ENCODE measurements at regions not wholly inside any gene's neighbourhood (a gene's known extent, or its start where the extent isn't known, plus 50 kb on each side); places are given as distances from the start of the nearest gene placed in this dataset.

DNA sequence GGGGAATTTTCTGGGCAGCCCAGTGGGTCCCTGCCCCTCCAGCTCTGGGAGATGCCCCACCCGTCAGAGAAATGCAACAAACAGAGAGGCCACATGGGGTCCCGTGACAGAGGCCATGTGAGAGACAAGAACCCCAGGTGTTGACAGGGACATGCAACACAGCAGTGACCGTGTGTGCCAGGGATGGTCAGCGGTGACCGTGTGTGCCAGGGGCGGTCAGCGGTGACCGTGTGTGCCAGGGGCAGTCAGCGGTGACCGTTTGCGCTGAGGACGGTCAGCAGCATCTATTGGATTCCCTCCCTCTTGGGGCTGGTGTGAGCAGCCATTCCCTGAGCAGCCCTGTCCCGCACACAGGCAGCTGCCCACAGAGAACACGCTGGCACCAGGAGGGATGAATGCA is 146.6 kb upstream of the OTOS start:
- no peak for DNase-seq

DNA sequence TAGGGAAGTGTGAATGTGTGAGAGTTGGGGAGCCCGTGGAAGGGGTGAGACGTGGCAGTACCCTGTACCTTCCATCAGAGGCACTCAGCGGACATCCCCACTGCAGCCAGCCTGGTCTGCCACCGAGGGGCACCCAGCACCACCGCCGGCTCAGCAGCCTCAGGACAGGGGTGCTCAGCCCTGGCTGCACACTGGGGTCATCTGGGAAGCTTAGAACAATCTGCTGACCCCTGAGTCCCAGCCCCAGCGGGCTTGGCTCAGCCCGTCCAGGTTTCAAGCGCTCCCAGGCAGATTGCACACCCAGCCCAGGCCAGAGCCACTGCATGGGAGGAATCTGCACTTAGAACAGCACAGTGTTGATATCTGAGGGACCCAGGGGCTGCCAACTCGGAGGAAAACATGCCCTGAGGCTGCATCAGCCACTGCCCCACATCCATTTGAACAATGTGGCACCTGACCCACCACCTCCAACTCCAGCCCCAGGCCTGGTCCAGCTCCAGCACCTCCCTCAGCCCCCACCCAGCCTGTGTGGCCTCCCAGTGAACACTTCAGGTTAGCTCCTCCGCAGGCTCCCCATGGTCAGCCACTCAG is 147.1 kb upstream of the OTOS start:
- DNase-seq: no peak

DNA sequence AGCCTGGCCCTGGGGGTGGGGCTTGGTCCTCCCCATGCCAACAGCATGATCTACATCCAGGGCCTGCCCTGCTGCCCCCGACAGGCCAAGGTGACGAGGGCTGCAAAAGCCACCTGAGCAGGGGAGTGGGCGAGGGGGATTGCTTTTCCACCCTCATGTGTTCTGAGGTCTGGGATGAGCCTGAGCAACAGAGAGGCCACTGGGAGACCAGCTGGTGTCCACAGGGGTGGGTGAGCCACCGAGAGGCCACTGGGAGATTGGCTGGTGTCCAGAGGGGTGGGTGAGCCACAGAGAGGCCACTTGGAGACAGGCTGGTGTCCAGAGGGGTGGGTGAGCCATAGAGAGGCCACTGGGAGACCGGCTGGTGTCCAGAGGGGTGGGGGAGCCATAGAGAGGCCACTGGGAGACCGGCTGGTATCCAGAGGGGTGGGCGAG is 147.4 kb upstream of the GPC1 start:
- DNase-seq: no peak

DNA sequence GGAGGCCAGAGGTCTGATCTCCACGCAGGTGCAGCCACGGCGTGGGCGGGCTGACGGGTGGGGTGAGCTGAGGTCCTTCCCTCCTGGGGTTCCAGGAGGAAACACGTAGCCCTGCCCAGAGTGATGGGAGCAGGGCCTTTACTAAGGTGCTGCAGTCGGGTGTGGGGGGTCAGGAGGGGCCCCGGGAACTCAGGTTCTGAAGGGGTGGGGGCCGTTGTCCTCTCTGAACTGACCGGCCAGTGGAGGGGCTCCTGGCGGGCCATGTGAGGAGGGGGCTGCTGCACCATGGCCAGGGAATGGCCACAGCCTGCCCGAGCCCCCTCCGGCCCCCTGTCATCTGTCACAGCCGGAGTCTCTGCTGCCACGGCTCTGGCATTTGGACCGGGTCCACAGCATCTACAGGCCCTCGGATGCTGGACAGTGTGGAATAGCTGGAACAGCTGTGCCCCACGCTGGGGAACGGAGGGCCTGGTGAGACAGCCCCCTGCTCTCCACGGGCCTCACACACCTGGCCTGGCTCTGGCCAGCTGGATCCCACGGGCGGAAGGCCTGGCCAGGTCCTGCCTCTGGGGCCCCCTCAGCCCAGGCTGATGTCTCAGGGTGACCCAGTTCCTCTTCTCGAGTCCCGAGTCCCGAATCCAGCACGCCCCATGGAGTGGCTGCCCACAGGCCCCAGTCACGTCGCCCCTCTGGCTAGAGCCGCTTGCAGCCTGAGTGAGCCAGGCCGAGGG is 145.6 kb upstream of the GPC1 start:
- no peak for DNase-seq

DNA sequence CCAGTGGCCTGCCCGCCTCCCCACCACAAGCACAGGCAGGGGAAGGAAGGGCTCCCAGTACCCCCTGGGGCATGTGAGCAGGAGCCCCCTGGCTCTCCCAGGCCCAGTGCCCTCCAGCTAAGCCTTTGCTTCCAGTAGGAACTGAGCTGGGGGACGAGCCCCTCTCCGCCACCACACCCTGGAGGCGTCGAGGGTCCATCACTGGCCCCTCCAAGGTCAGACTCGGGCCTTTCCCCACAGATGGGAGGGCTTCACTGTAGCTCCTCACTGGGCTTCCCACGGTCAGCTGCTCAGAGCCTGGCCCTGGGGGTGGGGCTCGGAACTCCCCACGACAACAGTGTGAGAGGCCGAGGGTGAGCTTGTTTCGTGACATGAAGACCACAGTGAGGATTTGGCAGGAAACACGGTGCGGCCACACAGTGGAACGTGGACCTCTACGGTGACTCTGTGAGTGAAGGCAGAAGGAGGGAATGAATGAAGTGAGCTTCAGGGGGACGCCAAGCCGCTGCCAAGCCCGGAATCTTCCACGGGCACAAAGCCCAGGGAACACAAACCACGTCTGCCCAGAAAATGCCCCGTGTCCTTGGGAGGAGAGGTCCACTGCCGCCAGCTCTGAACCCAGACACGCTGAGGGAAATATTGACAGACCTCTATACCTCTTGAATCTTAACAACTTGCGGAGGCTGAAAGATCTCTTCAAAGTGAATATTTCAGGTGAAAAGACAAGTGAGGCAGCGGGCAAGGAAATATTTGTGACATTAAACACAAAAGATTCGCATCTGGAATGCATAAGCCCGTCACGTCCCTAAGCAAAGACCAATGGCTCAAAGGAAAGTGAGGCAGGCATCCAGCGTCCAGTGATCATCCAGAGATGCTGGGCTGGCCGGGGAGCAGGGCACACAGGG is 144.8 kb upstream of the GPC1 start:
- no peak for DNase-seq

DNA sequence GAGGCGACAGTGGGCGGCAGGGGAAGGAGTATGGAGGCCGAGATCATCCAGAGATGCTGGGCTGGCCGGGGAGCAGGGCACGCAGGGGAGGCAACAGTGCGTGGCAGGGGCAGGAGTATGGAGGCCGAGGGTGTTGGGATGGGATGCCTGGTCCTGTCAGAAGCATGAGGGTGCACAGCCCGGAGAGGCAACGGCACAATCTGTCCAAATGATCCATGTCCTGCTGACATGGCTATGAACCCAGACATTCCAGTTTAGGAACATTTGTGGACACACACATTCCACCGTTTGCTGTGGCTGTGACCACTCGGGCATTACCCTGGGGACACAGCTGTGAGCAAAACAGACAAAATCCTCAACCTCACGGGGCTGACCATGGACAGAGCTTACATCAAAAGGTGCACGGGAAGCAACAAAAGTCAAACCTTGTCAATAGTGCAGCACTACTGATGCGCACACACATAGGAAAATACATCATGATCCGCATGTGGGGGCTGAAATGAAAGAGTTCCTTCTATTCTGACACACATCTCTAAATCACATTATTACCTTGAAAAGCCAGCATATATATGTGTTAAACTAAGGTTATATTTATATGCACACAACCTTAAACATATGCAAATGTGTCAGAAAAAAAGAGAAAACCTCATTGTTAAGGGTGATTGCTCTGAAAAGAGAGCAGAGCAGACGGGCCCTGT is 144.0 kb upstream of the GPC1 start:
- DNase-seq: no peak

DNA sequence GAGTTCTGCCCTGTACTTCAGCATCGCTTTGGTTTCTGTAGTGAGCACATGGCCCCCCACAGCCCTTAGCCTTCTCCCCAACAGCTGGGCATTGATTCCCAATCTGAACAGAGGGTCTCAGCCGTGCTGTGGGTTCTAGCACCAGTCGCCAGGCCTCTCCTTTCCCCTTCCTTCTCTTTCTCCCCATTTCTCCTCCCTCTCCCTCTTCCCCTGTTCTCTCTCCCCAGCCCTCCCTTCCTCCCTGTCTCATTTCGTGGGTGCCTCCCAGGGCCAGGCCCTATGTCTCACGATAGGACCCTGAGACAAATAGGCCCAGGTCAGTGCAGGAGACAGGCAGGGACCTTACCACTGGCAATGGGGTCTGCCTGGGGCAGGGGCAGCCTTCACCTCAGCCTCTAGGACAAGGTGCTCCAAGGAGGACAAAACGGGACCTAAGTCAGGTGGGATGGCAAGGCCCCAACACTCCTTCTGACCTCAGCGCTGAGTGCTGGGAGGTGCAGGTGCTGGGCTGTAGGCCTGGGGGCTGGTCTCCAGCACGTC is 143.4 kb upstream of the GPC1 start:
- DNase-seq: no peak

DNA sequence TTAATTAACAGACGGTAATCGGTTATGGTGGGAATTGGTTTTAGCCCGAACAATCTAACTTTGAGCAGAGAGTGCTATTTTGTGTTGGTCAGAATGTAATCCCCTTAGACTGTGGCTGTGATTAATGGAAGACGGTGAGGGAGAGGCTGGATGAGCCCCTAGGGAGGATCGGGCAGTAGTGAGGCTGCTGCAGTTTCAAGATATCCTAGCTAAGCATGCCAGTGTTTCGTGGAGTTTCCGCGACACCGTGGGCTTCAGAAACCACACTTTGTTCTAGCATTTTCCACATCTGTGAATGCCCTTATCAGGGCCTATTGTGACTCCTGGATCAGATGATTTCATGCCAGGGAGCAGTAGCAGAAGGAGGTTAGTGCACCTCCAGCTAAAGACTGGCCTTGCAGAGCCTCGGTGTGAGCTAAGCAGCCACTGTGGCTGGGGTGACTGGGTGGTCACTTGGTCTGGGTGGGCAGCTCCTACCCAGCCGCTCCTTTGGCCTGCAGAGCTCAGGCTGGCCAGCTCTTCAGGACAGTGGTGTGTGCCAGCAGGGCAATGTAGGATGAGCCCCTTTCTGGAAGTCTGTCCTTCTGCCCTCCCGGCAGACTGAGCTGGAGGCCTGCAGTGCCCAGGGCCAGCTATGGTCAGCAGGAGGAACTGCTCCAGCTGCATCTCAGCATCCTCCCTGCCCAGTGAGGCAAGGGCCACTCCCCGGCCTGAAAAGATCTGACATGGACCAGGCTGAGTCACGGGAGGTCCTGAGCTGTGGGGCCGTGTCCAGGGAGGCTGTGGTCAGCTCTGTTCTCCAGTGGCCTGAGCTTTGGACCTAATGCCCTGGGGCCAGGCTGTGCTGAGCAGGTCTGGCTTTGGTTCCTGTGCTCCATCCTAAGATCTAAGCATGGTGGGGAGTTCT is 142.6 kb upstream of the GPC1 start:
- DNase-seq: no peak

DNA sequence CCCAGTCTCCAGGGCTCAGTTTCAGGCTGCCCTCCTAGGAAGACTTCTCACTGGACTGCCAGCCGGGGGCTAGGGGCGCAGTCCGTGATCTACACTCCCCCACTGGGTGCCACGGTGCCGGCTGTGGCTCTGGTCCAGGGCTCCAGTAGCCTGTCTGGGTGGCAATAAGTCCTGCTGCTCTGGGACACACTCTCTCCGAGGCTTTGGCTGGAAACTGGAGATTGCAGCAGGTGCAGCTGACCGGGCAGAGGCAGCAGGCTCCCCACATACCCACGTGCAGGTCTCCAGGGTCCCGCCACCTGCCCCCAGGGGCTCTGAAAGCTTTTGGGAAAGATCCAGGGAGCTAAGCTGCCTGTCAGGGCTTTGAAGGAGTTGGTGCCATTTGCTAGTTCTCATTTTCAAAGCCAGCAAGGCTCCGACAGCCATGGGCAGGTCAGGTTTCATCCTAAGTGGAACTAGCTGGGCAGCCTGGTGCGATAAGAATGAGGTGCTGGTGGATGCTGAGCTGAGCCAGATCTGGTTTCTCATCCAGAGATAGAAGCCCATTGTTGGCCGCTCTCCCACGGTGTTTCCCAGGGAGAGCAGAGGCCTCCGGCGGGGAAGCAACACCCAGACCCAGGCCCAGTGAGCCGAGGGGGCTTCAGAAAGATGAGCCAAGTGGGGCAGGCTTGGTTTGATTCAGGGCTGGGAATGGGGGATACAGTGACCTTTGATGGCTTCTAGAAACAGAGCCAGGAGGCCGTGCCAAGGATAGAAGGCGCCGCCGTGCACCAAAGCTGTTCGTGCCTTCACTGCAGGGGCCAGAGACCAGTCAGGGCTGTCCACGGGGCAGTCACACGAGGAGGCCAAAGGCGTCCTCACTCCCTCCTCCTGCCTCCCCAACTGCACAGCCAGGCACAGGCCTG is 141.7 kb upstream of the GPC1 start:
- DNase-seq: no peak

DNA sequence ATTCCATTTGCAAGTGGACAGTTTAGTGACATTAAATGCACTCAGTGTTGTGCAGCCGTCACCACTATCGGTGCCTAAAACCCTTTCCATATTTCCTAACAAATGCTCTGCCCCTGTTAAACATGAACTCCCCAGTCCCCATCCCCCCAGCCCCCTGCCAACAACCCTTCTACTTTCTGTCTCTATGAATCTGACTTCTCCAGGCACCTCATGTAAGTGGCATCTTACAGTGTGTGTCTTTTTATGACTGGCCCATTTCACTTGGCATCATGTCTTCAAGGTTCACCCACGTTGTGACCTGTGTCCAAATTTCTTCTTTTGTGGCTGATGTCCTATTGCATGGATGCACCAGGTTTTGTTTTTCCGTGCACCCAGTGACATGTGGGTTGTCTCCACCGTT is 140.9 kb upstream of the GPC1 start:
- DNase-seq: no peak

DNA sequence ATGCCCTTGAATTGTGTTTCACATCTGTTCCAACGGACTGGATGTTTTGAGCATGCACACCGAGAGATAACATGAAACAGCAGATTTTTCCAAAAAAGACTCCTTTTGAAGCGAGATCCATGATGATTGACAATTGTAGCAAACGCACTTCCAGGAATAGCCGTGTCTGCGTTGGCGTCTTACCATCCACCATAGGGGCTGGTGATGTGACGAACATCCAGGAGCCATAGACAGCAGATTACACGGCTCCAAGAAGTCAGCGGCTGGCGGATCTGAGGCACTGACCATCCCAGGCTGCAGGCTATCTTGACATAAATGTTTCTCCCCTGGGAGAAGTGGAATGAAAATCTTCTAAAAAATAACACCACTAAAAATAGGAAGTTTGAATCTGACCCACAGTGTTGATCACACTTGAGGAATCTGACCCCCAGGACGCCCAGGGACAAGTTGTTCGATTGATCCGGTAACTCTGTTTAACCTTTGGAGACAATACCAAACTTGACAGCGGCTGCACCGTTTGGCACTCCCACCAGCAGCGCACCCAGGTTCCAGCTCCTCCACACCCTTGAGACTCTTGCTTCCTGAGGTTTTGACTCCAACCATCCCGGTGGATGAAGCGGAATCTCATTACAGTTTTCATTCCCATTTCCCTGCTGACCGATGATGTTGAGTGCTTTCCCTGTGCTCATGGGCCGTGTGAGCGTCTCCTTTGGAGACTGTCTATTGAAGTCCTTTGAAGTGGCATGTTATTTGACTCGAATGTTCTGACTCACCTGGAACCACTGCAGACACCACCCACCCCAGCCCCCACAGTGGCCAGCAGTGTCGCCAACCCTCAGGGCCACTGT is 140.0 kb upstream of the GPC1 start:
- no peak for DNase-seq

DNA sequence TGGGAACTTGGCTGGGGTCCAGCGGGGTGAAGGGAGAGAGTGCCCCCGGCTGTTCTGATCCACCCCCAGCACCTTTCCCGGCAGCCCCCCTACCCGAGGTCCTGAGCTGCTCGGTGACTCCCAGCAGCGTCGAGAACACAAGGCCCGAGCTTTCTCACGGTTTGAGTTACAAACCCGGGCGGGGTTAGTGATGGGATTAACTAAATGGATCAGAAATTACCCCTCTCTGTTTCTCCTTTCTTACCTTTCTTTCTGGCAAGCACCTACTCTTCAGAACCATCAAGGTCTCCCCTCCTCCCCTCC is 139.4 kb upstream of the GPC1 start:
- DNase-seq: no peak

DNA sequence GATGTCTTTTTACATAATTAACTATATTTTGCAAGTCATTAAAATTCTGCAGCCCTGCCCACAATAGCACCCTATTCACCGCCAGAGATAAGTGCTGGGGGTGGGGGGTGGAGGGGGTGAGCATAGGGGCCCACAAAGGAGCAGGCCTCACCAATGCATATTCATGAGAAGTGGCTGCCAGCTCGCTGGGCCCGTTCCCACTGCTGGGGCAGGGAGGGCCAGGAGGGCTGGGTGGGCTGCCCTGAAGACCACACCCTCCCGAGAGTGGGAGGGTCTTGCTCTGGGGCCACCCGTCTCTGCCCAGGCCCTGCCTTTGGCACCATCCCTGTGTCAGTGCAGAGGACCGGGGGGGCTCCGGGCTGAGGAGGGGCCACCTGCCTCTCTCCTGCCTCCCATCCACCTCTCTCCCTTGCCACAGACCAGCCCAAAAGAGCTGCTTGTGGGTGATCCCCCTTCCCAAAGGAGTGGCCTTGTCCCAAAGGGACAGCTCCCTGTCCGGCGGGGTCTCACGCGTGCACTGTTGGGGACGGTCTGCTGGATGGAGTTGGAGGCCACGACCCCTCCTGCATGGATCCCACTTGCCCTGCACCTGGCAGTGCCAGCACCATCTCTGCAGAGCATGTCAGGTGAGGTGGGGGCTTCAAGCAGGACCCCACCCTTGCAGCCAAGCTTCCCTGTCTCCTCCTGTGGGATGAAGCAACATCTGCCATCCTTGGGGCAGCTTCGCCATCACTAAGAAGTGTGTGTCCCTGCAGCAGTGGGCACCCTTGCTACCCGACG is 138.8 kb upstream of the GPC1 start:
- no peak for DNase-seq

DNA sequence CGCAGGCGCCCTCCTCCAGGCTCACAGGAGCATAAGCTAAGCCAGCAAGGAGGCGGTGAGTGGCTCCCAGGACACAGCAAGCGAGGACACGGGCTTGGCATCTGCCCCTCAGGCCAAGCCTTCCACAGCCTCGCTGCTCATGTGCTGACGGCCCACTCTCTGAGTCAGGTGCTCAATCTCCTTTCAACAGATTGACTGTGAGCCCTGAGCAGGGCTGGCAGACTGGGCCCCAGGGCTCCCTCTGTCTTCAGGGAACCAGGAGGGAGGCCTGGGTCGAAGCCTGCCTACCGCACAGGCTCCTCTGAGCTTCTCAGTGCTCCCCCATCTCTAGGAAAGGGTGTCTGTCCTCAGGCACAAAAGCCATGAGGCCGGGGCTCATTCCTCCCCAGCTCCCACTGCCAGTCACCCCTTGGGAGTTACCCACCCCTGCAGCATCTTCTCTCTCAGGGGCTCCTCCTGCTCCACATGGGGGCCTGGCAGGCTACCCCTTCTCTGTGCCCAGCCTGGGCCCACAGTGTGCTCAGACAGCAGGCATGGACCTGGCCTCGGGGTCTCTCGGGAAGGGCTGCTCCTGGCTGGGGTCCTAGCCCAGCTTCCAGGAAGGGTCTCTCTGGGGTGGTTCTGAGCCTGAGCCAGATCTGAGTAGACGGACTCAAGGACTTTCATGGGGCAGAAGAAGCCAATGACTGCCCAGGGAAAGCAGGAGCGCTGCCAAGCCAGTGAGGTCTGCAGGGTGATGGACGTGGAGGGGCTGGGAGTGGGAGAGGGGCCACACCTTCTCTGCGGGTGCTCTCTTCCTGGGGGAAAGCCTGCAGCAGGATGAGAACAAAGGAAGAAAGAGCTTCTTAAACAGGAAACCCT is 138.0 kb upstream of the GPC1 start:
- DNase-seq: no peak

DNA sequence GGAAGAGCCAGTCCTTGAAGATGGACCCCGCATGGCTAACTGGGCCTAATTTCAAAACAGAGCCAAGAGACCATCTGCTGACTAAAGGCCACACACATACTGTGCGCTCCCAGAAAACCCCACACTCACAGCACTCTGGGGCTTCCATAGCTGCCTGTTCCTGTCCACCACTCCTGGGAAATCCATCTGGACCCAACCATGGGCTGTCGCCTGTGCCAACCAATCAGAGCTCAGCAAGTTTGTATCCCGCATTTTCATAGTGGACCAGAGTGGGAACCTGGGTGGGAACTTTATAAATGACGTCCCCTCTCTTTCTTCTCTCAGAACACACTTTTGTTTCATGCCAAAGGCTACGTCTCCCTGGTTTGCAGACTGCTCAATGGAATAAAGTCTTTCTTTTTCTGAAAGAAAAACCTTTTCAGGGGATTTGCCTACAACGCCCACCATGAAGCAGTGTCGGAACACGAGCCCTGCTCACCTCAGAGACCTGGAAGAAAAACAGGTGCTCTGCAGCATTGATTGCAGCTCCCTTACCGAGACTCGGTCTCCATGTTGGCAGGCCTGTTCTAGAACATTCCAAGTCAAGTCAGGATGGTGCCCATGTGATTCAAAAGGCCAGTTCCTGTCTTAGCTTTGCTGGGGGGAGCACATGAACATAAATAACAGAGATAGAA is 137.2 kb upstream of the GPC1 start:
- no peak for DNase-seq

DNA sequence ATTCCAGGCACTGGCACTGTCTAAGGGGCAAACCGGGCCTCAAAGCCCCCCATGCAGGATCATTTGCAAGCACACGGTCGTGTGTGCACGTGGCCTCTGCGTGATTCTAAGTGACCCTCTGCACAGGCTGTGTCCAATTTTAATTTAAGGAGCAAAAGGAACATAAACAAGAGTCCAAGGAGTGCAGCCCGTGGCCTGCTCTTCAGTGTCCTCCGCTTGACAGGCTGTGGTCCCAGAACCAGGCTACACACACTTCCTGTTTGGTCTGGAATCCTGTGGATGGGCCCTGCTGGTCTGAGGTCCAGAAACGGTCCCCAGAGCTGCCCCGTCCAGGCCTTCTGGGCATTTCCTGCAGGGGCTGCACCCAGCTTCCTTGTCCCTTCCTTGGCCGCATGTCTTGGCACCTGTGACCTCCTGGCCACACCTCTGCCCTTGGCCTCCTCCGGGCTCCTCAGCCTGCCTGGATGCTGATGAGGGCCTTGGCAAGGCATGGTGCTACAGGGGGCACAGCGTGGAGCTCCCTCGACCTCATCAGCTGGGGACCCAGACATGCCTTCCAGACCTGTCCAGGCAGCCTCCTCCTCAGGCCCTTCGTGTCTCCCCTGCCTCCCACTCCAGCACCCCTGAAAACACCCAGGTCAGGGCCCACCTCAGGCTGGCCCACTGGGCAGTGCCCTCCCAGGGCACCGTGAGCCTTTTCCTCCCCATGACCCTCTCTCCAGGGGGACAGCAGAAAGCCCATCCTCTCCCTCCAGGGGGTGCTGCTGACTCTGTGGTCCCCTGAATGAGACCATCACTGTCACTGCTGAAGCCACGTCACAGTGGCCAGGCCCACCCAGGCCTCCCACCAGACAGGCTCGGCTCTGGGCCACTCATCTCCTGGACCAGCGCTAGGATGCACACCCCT is 136.4 kb upstream of the GPC1 start:
- DNase-seq: no peak

DNA sequence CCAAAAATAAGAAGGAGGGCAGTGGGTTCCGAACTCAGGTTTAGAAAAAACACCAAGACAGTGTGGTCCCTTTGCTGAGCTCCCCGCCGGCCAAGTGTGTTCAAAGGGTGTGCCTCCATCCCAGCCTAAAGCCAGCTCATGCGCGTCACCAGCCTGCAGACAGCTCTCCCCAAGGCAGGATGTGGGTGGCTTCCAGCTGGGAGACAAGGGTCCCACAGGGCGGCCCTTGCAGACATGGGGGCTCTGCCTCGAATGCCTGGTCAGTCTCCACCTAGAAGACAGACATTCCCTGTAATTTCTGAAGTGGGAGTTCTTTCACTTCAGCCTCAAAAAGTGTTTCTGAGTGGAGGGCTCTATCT is 135.8 kb upstream of the GPC1 start:
- DNase-seq: no peak
